CD8-positive, alpha-beta memory T cell (primary cell): ENCODE measurements at regions not wholly inside any gene's neighbourhood (a gene's known extent, or its start where the extent isn't known, plus 50 kb on each side); places are given as distances from the start of the nearest gene placed in this dataset.

ENCODE experiments used
- CTCF ChIA-PET: fragments of 350-600 bp; sonication (Branson Sonifier 250); formaldehyde crosslinking; loops from one replicate; lab custom pipeline; 2021; ENCODE audit warnings: antibody characterized with exemption; lab: Charles Lee
- POLR2A ChIA-PET: fragments of 350-600 bp; sonication (Branson Sonifier 250); formaldehyde crosslinking; loops from one replicate; lab custom pipeline; 2021; ENCODE audit warnings: antibody characterized with exemption; lab: Charles Lee
- DNase-seq, 5 donors: peaks; one replicate each; pipeline versions ENCODE4 v3.0.0 to v3.0.0-alpha.2; 2020 to 2022; ENCODE audit warnings: mixed read lengths in 1 of 5
- H3K27ac ChIP-seq: one replicate; pipeline ENCODE4 v1.7.0; 2013; ENCODE audit warnings: low read depth, mild to moderate bottlenecking, low read length, moderate library complexity
- H3K27me3 ChIP-seq: 2 replicates; pipeline ENCODE4 v1.7.0; 2013; ENCODE audit warnings: low read length, mild to moderate bottlenecking; ENCODE audit not compliant: insufficient read depth, poor library complexity, severe bottlenecking
- H3K36me3 ChIP-seq: 2 replicates; pipeline ENCODE4 v1.7.0; 2013; ENCODE audit warnings: mild to moderate bottlenecking, low read length, moderate library complexity; ENCODE audit not compliant: insufficient read depth
- H3K4me1 ChIP-seq: 2 replicates; pipeline ENCODE4 v1.7.0; 2013; ENCODE audit warnings: mild to moderate bottlenecking, low read length, moderate library complexity; ENCODE audit not compliant: insufficient read depth
- H3K4me3 ChIP-seq: 2 replicates; pipeline ENCODE4 v1.7.0; 2013; ENCODE audit warnings: mild to moderate bottlenecking, low read length
- H3K9me3 ChIP-seq: 2 replicates; pipeline ENCODE4 v1.7.0; 2013; ENCODE audit warnings: mild to moderate bottlenecking, low read length
- H3K27ac Mint-ChIP-seq, 8 donors: one replicate each; pipeline ENCODE4 v1.8.0; 2020 to 2021; ENCODE audit warnings: mixed read lengths in 8 of 8, mild to moderate bottlenecking in 6 of 8, inconsistent platforms in 3 of 8, moderate library complexity in 3 of 8
- H3K27me3 Mint-ChIP-seq, 2 donors: one replicate each; pipeline ENCODE4 v1.8.0; 2020 to 2021; ENCODE audit warnings: mixed read lengths in 2 of 2, mild to moderate bottlenecking in 1 of 2, moderate library complexity in 1 of 2
- H3K36me3 Mint-ChIP-seq, 3 donors: one replicate each; pipeline ENCODE4 v1.8.0; 2020 to 2021; ENCODE audit warnings: mixed read lengths in 3 of 3, inconsistent platforms in 1 of 3, mild to moderate bottlenecking in 1 of 3
- H3K4me1 Mint-ChIP-seq, 3 donors: one replicate each; pipeline ENCODE4 v1.8.0; 2020 to 2021; ENCODE audit warnings: mixed read lengths in 3 of 3, inconsistent platforms in 1 of 3, mild to moderate bottlenecking in 1 of 3
- H3K4me3 Mint-ChIP-seq, 7 donors: one replicate each; pipeline ENCODE4 v1.8.0; 2020 to 2021; ENCODE audit warnings: mixed read lengths in 7 of 7, mild to moderate bottlenecking in 6 of 7, moderate library complexity in 4 of 7, inconsistent platforms in 2 of 7
- H3K9me3 Mint-ChIP-seq, 5 donors: one replicate each; pipeline ENCODE4 v1.8.0; 2020 to 2022; ENCODE audit warnings: mixed read lengths in 5 of 5, mild to moderate bottlenecking in 3 of 5, moderate library complexity in 2 of 5, inconsistent platforms in 1 of 5

- H3K9me3 ChIP-seq: no peaks in the 10 kb centered on the region
- DNase-seq: no peak
- H3K4me1 Mint-ChIP-seq: no peaks in the 10 kb centered on the region
These were observed 66.8 kb downstream of the SOX1 start for GRCh38 chr13:112133499-112134390.

GRCh38 chr13:112134391-112135075 lies 67.6 kb downstream of the SOX1 start:
- Histone ChIP-seq H3K4me3 (no peak overlapping the region), H3K27ac (no peak overlapping the region), H3K27me3 (no peaks in the 10 kb centered on the region), H3K9me3 (no peaks in the 10 kb centered on the region), H3K36me3 (no peaks in the 10 kb centered on the region), H3K4me1 (no peaks in the 10 kb centered on the region)
- POLR2A ChIA-PET: no interaction called here
- H3K4me3 Mint-ChIP-seq: no peak overlapping the region
- CTCF ChIA-PET: no interaction called here
- no peaks in the 10 kb centered on the region for H3K4me1 Mint-ChIP-seq
- no peak overlapping the region for H3K27ac Mint-ChIP-seq
- H3K9me3 Mint-ChIP-seq: no peaks in the 10 kb centered on the region
- DNase-seq: no peak
- no peaks in the 10 kb centered on the region for H3K36me3 Mint-ChIP-seq
- H3K27me3 Mint-ChIP-seq: peaks cover 3 to 6% of the 10 kb centered on the region in 2 donors

More at GRCh38 chr13:112133499-112134390, 66.8 kb downstream of the SOX1 start:
- Histone ChIP-seq H3K4me3 (no peak overlapping the region), H3K4me1 (no peaks in the 10 kb centered on the region), H3K36me3 (no peaks in the 10 kb centered on the region), H3K27me3 (no peaks in the 10 kb centered on the region), H3K27ac (no peak overlapping the region)
- Mint-ChIP-seq H3K36me3 (no peaks in the 10 kb centered on the region), H3K9me3 (no peaks in the 10 kb centered on the region), H3K27ac (no peak overlapping the region), H3K4me3 (no peak overlapping the region), H3K27me3 (peaks cover 6 to 7% of the 10 kb centered on the region in 2 donors)
- POLR2A ChIA-PET: no interaction called here
- CTCF ChIA-PET: no interaction called here

GRCh38 chr13:112136095-112136494 lies 69.1 kb downstream of the SOX1 start:
- H3K4me3 Mint-ChIP-seq: no peak overlapping the region
- no peak overlapping the region for H3K27ac Mint-ChIP-seq
- no peaks in the 10 kb centered on the region for H3K4me1 Mint-ChIP-seq
- peaks cover 3 to 6% of the 10 kb centered on the region in 2 donors for H3K27me3 Mint-ChIP-seq
- no peak for DNase-seq
- H3K4me1 ChIP-seq: no peaks in the 10 kb centered on the region
- H3K4me3 ChIP-seq: no peak overlapping the region
- H3K27me3 ChIP-seq: no peaks in the 10 kb centered on the region
- H3K9me3 Mint-ChIP-seq: no peaks in the 10 kb centered on the region
- ChIA-PET POLR2A (no interaction called here), CTCF (no interaction called here)
- H3K36me3 Mint-ChIP-seq: no peaks in the 10 kb centered on the region
- H3K36me3 ChIP-seq: no peaks in the 10 kb centered on the region
- H3K9me3 ChIP-seq: no peaks in the 10 kb centered on the region
- no peak overlapping the region for H3K27ac ChIP-seq

GRCh38 chr13:112137144-112137543 lies 70.2 kb downstream of the SOX1 start:
- no peak overlapping the region for H3K27ac Mint-ChIP-seq
- H3K4me3 Mint-ChIP-seq: no peak overlapping the region
- H3K9me3 Mint-ChIP-seq: no peaks in the 10 kb centered on the region
- DNase-seq: no peak
- H3K4me1 Mint-ChIP-seq: no peaks in the 10 kb centered on the region
- H3K27me3 Mint-ChIP-seq: peaks cover 3 to 6% of the 10 kb centered on the region in 2 donors
- Histone ChIP-seq H3K27me3 (no peaks in the 10 kb centered on the region), H3K27ac (no peak overlapping the region), H3K9me3 (no peaks in the 10 kb centered on the region), H3K4me1 (no peaks in the 10 kb centered on the region), H3K4me3 (no peak overlapping the region), H3K36me3 (no peaks in the 10 kb centered on the region)
- no peaks in the 10 kb centered on the region for H3K36me3 Mint-ChIP-seq
- ChIA-PET POLR2A (no interaction called here), CTCF (no interaction called here)

- no peaks in the 10 kb centered on the region for H3K9me3 Mint-ChIP-seq
- no peaks in the 10 kb centered on the region for H3K4me1 Mint-ChIP-seq
- Histone ChIP-seq H3K4me1 (no peaks in the 10 kb centered on the region), H3K9me3 (no peaks in the 10 kb centered on the region), H3K36me3 (no peaks in the 10 kb centered on the region), H3K4me3 (no peak overlapping the region), H3K27me3 (no peaks in the 10 kb centered on the region), H3K27ac (no peak overlapping the region)
- H3K4me3 Mint-ChIP-seq: no peak overlapping the region
- ChIA-PET POLR2A (no interaction called here), CTCF (no interaction called here)
- peaks cover 3 to 5% of the 10 kb centered on the region in 2 donors for H3K27me3 Mint-ChIP-seq
- DNase-seq: no peak
- no peaks in the 10 kb centered on the region for H3K36me3 Mint-ChIP-seq
- H3K27ac Mint-ChIP-seq: no peak overlapping the region
These were observed 73.4 kb downstream of the SOX1 start for GRCh38 chr13:112140366-112140765.

GRCh38 chr13:112141643-112142400 lies 74.9 kb downstream of the SOX1 start:
- no peak overlapping the region for H3K27ac Mint-ChIP-seq
- no peaks in the 10 kb centered on the region for H3K9me3 Mint-ChIP-seq
- no peaks in the 10 kb centered on the region for H3K4me1 ChIP-seq
- H3K4me3 Mint-ChIP-seq: no peak overlapping the region
- peaks cover 0 to 3% of the 10 kb centered on the region in 2 donors for H3K27me3 Mint-ChIP-seq
- DNase-seq: no peak
- no peaks in the 10 kb centered on the region for H3K36me3 ChIP-seq
- H3K27me3 ChIP-seq: no peaks in the 10 kb centered on the region
- ChIA-PET POLR2A (no interaction called here), CTCF (no interaction called here)
- H3K4me3 ChIP-seq: no peak overlapping the region
- H3K36me3 Mint-ChIP-seq: no peaks in the 10 kb centered on the region
- no peaks in the 10 kb centered on the region for H3K4me1 Mint-ChIP-seq
- H3K27ac ChIP-seq: no peak overlapping the region
- H3K9me3 ChIP-seq: no peaks in the 10 kb centered on the region

GRCh38 chr13:112142401-112142930 lies 75.5 kb downstream of the SOX1 start:
- H3K36me3 Mint-ChIP-seq: no peaks in the 10 kb centered on the region
- no peaks in the 10 kb centered on the region for H3K9me3 ChIP-seq
- peaks cover 0 to 3% of the 10 kb centered on the region in 2 donors for H3K27me3 Mint-ChIP-seq
- no peak overlapping the region for H3K4me3 ChIP-seq
- no peaks in the 10 kb centered on the region for H3K4me1 Mint-ChIP-seq
- CTCF ChIA-PET: no interaction called here
- H3K27ac ChIP-seq: no peak overlapping the region
- no peaks in the 10 kb centered on the region for H3K36me3 ChIP-seq
- DNase-seq: no peak
- no peak overlapping the region for H3K4me3 Mint-ChIP-seq
- no peaks in the 10 kb centered on the region for H3K4me1 ChIP-seq
- H3K9me3 Mint-ChIP-seq: peaks cover 0 to 3% (median 0%) of the 10 kb centered on the region in 5 donors
- no peaks in the 10 kb centered on the region for H3K27me3 ChIP-seq
- POLR2A ChIA-PET: no interaction called here
- no peak overlapping the region for H3K27ac Mint-ChIP-seq
